DMS53 (cell line): ENCODE measurements at regions not wholly inside any gene's neighbourhood (a gene's known extent, or its start where the extent isn't known, plus 50 kb on each side); places are given as distances from the start of the nearest gene placed in this dataset.

Experiments
- DNase-seq: peaks from one replicate; lab custom pipeline; 2025; lab: John Stamatoyannopoulos, UW

DNA sequence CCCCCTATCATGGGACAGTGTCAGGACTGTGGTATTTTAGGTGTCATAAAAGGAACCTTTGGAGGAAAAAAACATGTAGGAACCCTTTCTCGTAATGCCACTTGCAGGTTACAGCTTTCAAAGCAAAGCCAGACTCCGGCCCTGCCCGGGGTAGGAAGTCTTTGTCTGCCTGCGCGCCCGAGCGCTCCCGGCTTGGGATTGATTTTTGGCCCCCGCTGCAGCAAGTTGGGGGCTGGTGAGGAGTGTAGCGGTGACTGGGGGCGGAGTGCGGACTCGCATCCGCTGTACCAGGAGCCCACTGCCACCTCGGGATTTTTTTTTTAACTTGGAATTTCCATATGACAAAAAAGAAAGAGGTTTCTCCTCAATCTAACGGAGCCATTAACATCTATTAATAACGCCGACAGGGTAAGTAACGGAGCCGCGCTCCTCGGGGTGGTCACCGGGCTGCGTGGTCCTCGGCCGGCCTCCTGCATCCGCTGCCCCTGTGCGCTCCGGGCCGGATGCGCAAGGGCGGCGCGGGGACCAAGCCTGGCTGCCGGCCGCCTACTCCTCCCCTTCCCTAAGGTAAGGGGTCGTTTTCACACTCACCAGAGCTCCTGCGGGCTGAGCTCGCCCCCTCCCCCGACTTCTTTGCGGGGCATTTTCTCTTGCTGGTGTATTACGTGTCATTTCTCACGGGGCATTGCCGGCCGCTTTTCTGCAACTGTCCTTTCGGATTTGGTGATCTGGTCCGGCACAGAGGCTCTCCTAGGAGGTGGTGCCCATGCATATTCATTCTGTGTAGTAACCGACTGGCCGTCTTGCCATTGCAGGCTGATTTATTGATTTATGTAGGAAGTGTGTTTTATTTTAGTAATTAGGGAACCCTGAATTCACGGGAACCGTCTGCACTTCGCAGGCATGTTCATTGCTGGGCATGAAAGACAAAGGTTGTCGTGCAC lies 219.8 kb upstream of the TOPAZ1 start:
- no peak for DNase-seq

DNA sequence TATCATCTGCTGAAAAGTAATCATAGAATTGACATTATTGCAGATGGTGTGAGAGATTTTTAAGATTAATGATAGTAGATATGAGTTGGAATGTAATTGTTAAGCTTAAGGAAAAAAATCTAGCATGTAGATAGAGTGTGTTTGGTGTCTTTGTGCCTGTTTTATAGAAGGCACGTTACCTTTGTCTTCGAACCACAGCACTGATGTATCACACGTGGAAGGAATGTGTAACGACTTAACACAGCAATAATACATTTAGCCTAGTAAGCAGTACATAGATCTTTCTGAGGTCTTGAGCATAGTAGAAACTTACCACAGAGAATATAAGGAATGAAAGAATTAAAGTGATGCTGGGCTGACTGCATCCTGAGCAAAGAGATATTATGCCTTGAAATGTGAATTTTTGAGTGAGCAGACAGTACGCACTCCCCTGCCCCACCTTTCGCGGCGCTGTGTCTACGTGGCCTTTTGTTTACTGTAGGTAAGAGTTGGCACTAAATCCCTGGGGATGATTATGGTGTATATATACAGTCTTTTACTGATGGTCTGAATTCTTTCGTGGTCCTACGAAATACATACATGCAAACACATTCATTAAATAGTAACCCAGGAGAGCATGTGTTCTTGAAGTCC lies 217.6 kb upstream of the TOPAZ1 start:
- DNase-seq: no peak

DNA sequence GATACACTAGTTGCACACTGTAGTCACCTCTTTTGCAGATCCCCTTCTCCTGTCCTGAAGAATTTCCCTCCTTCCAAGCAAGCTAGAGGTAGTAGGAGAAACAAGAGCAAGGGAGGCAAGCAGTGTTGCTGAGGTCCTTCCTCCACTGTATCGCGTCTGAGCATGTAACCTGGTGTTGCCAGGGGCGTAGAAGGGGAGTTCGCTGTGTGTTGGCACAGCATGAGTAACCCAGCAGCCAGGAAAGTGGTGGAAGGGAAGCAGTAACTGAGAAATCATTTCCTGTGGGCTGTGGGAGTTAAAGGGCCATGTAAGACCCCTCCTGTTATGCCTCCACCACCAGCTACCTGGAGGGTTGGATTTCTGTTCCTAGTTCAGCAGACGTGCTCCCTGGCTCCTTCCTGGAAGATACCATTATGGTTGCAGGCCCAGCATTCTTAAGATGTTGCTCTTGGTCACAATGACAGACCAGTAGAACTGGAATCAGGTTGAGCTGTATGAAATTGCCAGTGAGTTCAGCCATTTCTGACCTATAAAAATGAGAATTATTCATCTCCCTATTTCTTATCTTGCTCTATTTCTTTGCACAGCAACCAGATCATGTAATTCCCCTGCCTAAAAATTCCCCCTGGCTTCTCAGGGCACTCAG lies 215.3 kb upstream of the TOPAZ1 start:
- no peak for DNase-seq

DNA sequence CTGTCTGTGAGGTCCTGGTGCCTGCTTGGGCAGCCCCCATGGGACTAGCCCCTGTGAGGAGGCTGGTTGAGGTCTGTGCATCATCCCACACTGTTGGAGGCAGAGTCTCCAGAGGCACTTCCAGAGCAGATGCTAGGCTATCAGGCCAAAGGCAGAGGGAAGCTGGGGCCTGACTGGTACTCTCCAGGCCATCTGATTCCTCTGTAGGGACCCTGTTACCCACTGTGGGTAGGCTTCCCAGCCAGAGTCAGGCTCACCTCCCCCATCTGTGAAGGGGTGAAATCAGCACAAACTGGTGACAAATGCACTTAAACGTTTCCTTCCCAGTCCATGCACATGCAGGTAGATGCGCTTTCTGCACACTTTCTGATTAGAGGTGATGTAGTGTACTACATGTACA lies 212.6 kb upstream of the TOPAZ1 start:
- DNase-seq: no peak

DNA sequence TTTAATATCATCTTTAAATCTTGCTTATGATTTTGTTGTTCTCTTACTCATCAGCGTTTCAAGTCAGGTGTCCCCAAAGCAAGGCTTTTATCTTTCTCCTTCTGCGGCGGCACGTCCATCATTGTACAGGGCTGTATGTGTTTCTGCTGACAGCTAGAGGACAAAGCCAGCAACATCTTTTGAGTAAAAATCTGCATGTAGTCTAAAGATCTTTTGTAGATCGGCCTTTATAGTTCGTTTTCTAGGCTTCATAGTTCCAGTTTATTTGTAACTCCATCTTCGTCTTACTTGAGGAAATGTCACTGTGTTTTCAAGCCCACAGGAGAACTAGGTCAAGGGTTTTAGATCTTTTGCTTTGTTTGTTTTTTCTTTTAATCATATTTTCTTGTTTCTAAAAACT lies 211.4 kb upstream of the TOPAZ1 start:
- DNase-seq: no peak

DNA sequence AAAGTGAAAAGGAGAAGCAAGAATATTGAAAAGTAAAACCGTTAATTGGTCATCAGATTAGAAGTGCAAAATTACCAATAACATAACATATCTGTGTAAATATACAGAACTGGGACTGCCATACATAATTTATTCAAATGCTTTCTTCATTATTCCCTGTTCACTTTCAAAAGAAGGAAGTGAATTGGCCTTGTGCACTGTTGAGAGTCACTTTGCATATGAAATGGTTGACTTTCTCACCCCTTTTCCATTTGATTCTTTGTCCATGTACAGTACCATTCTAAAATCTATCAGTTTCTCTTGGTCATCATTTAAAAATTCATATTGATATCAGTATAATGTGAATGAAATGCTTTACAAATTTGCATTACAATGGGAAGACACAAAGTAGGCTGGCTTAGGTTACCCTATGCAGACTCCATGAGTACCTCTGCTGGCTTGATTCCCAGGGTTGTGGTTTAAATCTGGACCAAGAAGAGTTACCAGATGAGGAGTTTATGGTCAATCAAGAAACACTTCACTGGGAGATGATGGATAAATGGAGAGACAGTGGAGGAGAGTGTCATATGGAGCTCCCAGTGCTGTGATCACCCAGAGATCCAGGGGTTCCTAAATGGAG lies 210.9 kb upstream of the TOPAZ1 start:
- no peak for DNase-seq

DNA sequence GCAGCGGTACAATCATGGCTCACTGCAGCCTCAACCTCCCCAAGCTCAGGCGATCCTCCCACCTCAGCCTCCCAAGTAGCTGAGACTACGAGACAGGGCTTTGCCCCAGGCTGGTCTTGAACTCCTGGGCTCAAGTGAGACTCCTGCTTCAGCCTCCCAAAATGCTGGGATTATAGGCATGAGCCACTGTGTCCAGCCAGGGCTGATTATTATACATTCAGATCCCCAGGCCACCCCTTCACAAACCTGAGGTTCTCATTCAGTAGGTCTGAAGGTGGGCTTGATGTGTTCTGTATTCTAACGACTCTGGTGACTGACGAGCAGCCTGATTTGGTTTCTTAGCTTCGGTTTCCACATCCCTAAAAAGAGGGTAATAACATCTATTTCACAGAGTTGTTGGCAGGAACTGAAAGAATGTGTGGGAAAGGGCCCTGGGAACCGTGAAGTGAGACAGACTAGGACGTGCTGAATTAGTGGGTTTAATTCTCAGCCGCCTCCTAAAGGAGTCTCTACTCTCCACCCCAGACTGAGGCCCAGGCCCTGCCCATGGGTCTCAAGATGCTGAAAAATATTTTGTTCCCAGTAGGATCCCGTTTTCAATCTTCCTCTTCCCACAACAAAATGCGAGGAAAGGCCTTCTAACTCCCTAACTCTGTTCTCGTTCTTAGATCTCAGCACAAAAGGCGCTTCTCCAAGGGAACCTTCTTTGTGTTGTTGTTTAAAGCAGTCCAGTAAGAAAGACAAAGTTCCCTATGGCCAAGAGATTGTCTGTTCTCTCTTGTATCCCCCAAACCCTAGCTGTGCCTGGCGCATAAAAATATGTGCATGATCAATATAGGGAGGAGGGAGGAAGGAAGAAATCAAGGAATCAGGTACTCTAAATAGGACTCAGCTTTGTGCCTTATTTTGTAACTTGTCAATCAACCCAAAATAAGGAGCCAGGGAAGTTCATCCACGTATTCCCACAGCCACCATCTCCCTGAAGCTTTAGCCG lies 210.0 kb upstream of the TOPAZ1 start:
- DNase-seq: no peak

DNA sequence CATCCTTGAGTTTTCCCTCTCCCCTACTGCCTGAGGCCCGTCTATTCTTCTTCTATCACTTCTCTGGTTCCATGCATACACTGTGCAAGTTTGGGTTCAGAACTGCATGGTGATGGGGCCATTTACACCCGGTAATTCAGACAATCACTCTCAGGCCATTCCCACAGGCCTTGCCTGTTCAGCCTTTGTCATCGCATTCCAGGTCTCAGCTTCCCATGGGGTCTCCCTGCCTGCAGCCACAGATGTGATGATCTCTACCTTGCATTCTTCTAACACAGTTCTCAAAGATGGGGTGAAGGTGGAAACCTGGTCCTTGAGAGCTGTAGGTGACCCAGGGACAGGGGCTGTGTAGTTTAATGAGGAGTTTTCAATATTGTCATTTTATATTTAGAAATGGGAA lies 209.2 kb upstream of the TOPAZ1 start:
- DNase-seq: no peak

DNA sequence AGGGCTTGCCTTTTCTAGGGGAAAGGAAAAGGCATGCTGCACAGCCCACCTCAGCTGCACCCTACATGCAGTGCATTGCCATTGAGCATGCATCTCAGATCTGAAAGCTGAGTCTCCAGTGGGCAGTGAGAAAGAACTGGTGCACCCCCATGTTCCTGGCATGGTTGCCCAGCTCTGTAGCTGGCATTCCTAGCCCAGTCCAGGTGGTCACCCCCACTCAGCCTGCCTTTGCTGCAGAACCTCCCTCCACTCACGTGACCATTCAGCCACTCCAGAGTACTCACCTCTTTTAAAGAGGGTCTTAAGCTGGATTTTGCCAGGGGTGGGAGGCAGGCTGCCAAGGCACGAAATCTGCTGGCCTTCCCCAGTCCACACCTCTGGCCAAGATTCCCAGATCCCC lies 208.6 kb upstream of the TOPAZ1 start:
- no peak for DNase-seq

DNA sequence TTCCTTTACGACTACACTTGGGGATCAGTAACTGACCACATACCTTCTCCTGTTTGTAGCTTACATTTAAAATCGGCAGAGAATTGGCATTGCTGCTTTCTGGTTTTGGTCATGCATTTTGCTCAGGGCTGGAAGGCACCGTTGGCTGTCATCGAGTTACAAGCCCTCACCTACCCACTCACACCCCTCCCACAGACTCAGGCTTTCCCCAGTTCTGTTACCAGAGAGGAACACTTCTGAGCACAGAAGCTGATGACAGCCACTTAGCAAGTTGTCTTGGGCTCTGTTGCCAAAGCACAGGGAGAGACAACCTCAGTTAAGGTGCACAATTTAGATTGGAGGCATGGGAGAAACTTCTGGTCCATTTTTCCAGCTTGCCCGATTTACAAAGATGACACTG lies 204.8 kb upstream of the TOPAZ1 start:
- no peak for DNase-seq

DNA sequence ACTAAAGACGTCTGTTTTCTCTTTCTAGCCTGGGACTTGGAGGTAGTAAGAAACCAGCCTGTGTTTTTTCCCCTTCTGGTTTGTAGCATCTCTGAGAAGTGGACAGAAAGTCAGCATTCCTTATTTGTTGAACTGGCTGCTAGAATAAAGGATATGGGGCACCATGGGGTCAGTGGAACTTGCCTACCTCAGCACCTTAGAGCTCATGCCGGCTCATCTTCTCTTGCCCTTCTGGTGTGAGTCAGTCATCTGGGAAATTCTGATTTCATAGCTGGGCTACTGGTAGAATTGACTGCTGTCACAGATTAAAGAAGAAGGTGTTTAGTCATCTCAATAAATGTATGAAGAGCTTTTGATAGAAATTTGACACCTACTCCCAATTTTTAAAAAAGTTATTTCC lies 202.7 kb upstream of the TOPAZ1 start:
- DNase-seq: no peak

DNA sequence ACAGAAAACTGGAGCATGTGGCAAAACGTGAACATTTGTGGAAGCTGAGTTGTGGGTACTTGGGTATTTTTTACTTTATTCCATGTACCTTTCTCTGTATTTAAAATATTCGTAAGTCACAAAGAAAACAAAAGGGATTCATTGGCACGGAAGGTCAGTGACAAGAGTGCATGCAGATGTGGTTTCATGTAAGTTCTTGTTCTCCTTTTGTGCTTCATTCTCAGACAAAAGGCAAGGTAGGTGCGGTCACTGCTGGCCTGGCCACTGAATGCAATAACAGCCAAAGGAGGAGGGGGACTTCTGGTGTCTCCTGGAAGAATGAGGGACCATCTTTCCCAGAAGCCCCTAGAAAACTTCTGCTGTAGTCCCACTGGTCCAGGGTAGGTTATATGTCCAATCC lies 200.0 kb upstream of the TOPAZ1 start:
- DNase-seq: no peak

DNA sequence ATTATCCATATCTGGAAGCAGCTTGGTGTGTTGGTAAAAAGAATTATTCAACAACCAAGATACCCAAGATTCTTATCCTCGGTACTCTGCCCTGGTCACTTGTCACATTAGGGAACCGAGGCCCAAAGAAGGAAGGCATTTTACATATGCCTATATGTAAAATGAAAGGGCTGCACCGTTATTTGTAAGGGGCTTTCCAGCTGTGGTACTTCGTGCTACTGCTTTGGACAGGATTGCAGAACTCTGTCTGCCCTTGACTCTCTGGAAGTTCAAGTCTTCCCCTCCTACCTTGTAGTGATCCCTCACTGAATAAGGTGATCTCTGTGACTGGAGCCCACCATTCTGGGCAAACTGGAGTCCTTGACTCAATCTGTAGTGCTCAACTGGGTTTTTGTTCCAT lies 198.9 kb upstream of the TOPAZ1 start:
- DNase-seq: no peak

DNA sequence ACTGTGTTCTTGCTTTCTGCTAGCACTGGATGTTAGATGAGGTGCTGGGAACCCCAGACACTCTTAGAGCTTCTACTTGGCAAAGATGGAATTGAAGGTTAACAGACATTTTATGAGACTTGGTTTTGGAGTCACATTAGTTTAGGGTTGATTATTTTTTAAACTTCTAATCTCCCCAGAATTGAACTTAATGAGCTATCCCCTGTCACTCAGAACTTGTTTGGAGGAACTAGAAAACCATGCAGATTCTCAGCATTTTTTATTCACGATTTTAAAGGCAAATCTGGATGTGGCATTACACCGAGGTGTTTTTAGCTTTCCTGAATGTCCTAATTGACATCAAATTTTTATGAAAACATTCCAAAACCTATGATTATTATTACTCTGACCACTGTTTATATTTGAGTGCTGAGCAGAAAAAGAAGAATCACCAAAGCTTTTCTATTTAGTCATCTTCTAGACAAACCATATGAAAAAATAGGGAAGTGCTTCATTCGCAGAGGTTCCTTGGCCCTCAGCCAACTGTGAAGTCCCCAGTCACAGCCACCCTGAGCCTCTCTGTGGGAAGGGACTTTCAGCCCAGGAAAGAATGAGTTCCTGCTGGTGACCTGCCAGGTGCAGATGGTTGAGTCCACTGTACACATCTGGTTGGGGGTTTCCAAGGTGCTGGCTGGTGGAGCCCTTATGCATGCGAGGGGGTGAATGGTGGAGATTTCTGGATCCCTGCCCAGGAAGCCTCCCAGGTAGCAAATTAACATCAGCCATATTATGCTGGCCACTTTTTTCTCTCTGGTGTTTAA lies 196.0 kb upstream of the TOPAZ1 start:
- peak; percentile 75 for DNase-seq

DNA sequence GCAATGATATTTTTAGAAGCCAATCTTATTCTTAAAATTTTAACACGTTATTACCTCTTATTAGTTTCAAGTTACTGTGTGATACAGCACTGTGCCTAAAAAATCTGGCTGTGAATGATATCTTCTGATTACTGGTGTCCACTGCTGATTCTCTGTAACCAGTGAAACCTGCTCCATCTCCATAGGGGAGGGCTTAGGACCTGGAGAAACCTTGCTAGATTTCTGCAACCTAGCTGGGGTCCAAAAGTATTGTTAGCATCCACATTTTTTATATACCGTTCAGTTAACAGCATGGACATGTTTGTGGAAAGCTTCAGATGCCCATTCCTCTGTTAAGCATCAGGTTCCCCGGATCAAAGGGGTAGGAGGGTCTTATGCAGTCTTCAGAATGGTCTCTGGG lies 193.9 kb upstream of the TOPAZ1 start:
- no peak for DNase-seq

DNA sequence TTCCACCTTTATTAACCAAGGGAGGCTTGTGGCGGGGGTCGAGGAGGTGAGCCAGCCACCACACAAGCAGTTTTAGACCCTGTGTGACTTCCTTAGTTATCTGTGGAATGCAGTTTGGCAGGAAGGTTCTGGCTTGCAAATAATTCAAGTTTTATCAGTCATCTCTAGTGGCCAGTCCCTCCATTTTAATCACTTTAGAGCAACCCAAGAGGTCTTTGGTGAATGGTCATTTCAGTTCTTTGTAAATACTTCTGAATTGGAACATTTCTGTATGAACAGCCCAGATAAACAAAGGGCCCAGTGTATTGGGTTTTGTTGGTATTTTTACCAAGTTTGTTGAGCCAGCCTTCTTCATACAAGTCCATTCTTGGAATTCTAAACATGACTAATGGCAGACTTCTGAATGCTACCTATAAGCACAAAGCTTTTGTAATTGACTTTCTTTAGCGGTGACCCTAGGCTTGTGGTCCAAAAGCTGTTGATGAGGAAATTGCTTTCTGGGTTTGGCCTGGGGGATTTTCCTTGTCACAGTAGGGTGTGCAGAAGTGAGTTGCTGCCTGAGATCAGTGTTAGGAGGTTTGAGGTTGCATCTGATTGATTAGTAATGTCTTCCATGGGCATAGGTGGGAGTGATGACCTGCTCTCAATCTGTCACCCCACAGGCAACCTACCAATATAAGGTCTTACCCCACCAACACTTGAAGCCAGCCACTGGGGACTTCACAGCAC lies 193.3 kb upstream of the TOPAZ1 start:
- DNase-seq: no peak

DNA sequence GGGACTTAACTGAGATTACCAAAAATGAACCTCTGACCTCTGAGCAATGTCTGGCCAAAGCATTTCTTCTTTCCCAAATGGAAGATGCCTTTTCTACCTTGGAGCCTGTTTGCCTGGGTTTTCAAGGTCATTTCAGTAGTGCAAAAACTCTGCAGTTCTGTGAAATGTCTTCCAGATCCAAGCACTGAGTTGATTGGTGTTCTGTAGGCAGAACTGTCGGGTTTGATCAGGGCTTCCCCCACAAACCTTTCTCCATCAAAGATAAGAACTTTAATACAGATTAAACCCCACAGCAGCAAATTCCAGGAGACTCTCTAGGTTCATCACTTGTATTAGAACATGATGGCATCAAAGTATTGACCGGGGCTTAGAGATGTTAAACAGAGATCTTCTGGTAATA lies 192.7 kb upstream of the TOPAZ1 start:
- DNase-seq: no peak

DNA sequence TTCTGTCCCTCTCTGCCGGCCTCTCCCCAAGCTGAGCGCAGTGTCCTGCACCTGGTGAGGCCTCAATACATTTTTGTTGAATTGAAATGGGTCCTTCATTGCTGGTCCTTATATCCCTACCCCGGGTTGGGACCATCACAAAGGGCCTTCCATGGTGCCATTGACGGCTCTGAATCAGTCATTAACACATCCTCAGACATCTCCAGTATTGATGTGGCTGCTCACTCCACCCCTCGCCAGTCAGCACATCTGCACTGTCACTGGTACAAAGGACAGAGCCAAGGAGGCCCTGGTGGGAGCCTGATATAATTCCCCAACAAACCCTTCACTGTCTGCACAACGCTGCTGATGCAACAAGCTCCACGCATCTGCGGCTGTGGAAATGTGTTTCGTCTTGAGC lies 191.6 kb upstream of the TOPAZ1 start:
- DNase-seq: no peak

DNA sequence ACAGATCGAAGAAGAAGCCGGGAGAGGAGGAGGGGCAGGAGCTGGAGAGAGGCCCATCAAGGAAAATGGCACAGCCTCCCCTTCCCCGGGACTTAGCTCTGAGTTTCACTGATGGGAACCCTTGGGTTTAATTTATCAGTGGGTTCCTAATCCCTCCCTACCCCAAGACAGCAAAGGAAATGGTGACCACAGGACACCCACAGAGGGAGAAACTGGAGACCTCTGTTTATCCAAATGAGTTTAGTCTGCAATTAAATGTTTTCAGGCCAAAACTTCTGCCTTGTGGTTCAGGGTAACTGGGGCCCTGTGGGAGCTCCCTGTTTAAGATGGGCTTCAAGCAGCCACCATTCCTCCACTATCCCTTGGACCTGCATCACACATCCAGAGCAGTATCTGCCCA lies 190.8 kb upstream of the TOPAZ1 start:
- DNase-seq: no peak

DNA sequence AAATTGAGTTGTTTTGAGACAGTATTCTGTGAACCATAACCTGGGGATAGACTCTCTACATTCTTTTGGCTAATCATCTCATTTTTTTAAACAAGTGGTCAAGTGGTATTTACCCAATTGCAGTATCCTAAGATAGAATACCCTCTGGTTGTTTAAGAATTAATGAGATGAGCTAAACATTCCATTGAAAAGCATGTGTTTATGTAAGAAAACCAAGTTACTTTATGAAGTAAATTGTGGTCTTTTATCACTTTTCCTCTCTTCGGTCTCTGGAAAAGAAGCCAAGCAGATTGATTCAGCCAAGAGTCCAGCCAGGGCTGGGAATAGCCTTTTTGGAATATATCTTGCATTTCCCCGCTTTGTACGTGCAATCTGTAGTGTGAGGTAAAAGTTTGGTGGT lies 185.7 kb upstream of the TOPAZ1 start:
- DNase-seq: no peak
